ENCODE measurements at regions not wholly inside any gene's neighbourhood (a gene's known extent, or its start where the extent isn't known, plus 50 kb on each side); places are given as distances from the start of the nearest gene placed in this dataset.

- TF ChIP-seq CTCF (IDR thresholded peaks at IDR 0.05; ENCODE audit: insufficient read depth, low read length), result no peak
- TF ChIP-seq POLR2AphosphoS5 (IDR thresholded peaks at IDR 0.05; ENCODE audit: low read depth), result no peak
- TF ChIP-seq, protein P1, sequence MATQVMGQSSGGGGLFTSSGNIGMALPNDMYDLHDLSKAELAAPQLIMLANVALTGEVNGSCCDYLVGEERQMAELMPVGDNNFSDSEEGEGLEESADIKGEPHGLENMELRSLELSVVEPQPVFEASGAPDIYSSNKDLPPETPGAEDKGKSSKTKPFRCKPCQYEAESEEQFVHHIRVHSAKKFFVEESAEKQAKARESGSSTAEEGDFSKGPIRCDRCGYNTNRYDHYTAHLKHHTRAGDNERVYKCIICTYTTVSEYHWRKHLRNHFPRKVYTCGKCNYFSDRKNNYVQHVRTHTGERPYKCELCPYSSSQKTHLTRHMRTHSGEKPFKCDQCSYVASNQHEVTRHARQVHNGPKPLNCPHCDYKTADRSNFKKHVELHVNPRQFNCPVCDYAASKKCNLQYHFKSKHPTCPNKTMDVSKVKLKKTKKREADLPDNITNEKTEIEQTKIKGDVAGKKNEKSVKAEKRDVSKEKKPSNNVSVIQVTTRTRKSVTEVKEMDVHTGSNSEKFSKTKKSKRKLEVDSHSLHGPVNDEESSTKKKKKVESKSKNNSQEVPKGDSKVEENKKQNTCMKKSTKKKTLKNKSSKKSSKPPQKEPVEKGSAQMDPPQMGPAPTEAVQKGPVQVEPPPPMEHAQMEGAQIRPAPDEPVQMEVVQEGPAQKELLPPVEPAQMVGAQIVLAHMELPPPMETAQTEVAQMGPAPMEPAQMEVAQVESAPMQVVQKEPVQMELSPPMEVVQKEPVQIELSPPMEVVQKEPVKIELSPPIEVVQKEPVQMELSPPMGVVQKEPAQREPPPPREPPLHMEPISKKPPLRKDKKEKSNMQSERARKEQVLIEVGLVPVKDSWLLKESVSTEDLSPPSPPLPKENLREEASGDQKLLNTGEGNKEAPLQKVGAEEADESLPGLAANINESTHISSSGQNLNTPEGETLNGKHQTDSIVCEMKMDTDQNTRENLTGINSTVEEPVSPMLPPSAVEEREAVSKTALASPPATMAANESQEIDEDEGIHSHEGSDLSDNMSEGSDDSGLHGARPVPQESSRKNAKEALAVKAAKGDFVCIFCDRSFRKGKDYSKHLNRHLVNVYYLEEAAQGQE (IDR thresholded peaks at IDR 0.05; ENCODE audit: insufficient replicate concordance, low read depth), result no peak
- no peak for TF ChIP-seq GABPA (IDR thresholded peaks at IDR 0.05; ENCODE audit: low read depth)
- no peak; the same call in 1 of the 2 replicates for TF ChIP-seq SPI1 (IDR thresholded peaks at IDR 0.05; ENCODE audit: borderline replicate concordance, low read depth)
Observed at GRCh38 chr1:105427543-105427942, 1628.9 kb upstream of the PRMT6 start.
